Neural cell (in vitro differentiated cells): ENCODE measurements at regions not wholly inside any gene's neighbourhood (a gene's known extent, or its start where the extent isn't known, plus 50 kb on each side); places are given as distances from the start of the nearest gene placed in this dataset.

ENCODE experiments used
- H2AFZ ChIP-seq: fragments of 200-600, 300-800 bp; sonication (generic), shearing (Covaris generic); 2 replicates; pipeline ENCODE4 v1.6.0; 2014; ENCODE audit warnings: low read depth, mild to moderate bottlenecking, antibody characterized with exemption, low read length, moderate library complexity
- H3F3A ChIP-seq: fragments of 200-600 bp; shearing (Covaris generic); 2 replicates; pipeline ENCODE4 v1.6.1; 2016; ENCODE audit warnings: mild to moderate bottlenecking, moderate library complexity, mixed read lengths, antibody characterized with exemption, low read length; ENCODE audit not compliant: insufficient read depth, poor library complexity, severe bottlenecking
- H3K27ac ChIP-seq: fragments of 200-600, 300-800 bp; sonication (generic), shearing (Covaris generic); 2 replicates; pipeline ENCODE4 v1.5.1; 2014; ENCODE audit warnings: mild to moderate bottlenecking, low read length, moderate library complexity
- H3K27me3 ChIP-seq: fragments of 300-800, 200-600 bp; sonication (generic), shearing (Covaris generic); 2 replicates; pipeline ENCODE4 v1.6.0; 2014; ENCODE audit warnings: mild to moderate bottlenecking, low read depth, low read length, moderate library complexity; ENCODE audit not compliant: insufficient read depth
- H3K36me3 ChIP-seq: fragments of 300-800, 200-600 bp; sonication (generic), shearing (Covaris generic); 2 replicates; pipeline ENCODE4 v1.5.1; 2014; ENCODE audit warnings: mild to moderate bottlenecking, antibody characterized with exemption, low read length, moderate library complexity; ENCODE audit not compliant: insufficient read depth
- H3K4me2 ChIP-seq: fragments of 300-800, 200-600 bp; sonication (generic), shearing (Covaris generic); 2 replicates; pipeline ENCODE4 v1.6.0; 2014; ENCODE audit warnings: mild to moderate bottlenecking, low read length
- H3K4me3 ChIP-seq: fragments of 300-800, 200-600 bp; sonication (generic), shearing (Covaris generic); 2 replicates; pipeline ENCODE4 v1.5.1; 2014; ENCODE audit warnings: mild to moderate bottlenecking, low read length, moderate library complexity
- H3K79me2 ChIP-seq: fragments of 200-600 bp; shearing (Covaris generic); replicated peaks from 2 replicates; pipeline ENCODE4 v1.6.0; 2014; ENCODE audit warnings: mild to moderate bottlenecking, low read length, moderate library complexity; ENCODE audit not compliant: insufficient read depth
- H3K9ac ChIP-seq: fragments of 300-800, 200-600 bp; sonication (generic), shearing (Covaris generic); 2 replicates; pipeline ENCODE4 v1.6.1; 2016; ENCODE audit warnings: mild to moderate bottlenecking, low read length, mixed read lengths
- H3K9me2 ChIP-seq: fragments of 200-600 bp; shearing (Covaris generic); 2 replicates; pipeline ENCODE4 v1.6.1; 2016; ENCODE audit warnings: mild to moderate bottlenecking, low read length, mixed read lengths; ENCODE audit not compliant: insufficient read depth
- H3K9me3 ChIP-seq: fragments of 200-600, 300-800 bp; sonication (generic), shearing (Covaris generic); 2 replicates; pipeline ENCODE4 v1.6.1; 2016; ENCODE audit warnings: mild to moderate bottlenecking, mixed run types, low read length, moderate library complexity, mixed read lengths
- H4K20me1 ChIP-seq: fragments of 200-600 bp; shearing (Covaris generic); 2 replicates; pipeline ENCODE4 v1.6.1; 2016; ENCODE audit warnings: mild to moderate bottlenecking, mixed run types; ENCODE audit not compliant: insufficient read depth
- CTCF ChIP-seq: fragments of 450-650 bp; IDR thresholded peaks from 2 replicates; pipeline ENCODE4 v1.5.1; 2014; ENCODE audit warnings: antibody characterized with exemption, mild to moderate bottlenecking, moderate library complexity; ENCODE audit not compliant: poor library complexity, severe bottlenecking
- EP300 ChIP-seq: fragments of 450-650 bp; conservative IDR thresholded peaks from 2 replicates; pipeline ENCODE4 v1.6.1; 2014; ENCODE audit warnings: antibody characterized with exemption, mild to moderate bottlenecking, moderate library complexity; ENCODE audit not compliant: poor library complexity, severe bottlenecking
- EZH2 ChIP-seq: fragments of 200-600, 300-800 bp; shearing (Covaris generic), sonication (generic); IDR thresholded peaks from 2 replicates; pipeline ENCODE4 v1.6.1; 2014; ENCODE audit warnings: antibody characterized with exemption, low read length, borderline replicate concordance, mild to moderate bottlenecking; ENCODE audit not compliant: insufficient read depth, poor library complexity, severe bottlenecking
- MXI1 ChIP-seq: fragments of 450-650 bp; conservative IDR thresholded peaks from 2 replicates; pipeline ENCODE4 v1.6.1; 2014; ENCODE audit warnings: antibody characterized with exemption, mild to moderate bottlenecking; ENCODE audit not compliant: poor library complexity, severe bottlenecking
- POLR2AphosphoS5 ChIP-seq: IDR thresholded peaks from 2 replicates; pipeline ENCODE4 v1.6.1; 2012
- RAD21 ChIP-seq: fragments of 450-650 bp; conservative IDR thresholded peaks from 2 replicates; pipeline ENCODE4 v1.6.1; 2014; ENCODE audit warnings: antibody characterized with exemption, mild to moderate bottlenecking, moderate library complexity
- REST ChIP-seq: IDR thresholded peaks from 2 replicates; pipeline ENCODE4 v1.6.1; 2012; ENCODE audit warnings: borderline replicate concordance
- SMC3 ChIP-seq: fragments of 450-650 bp; conservative IDR thresholded peaks from 2 replicates; pipeline ENCODE4 v1.6.1; 2014; ENCODE audit warnings: antibody characterized with exemption, mild to moderate bottlenecking, moderate library complexity; ENCODE audit not compliant: poor library complexity
- TAF1 ChIP-seq: IDR thresholded peaks from 2 replicates; pipeline ENCODE4 v1.6.1; 2012; ENCODE audit warnings: low read depth

- H2AFZ ChIP-seq: no peak overlapping the region
- no peaks in the 10 kb centered on the region for H3K79me2 ChIP-seq
- no peaks in the 10 kb centered on the region for H3F3A ChIP-seq
- no peak overlapping the region for H3K4me3 ChIP-seq
- H4K20me1 ChIP-seq: no peaks in the 10 kb centered on the region
- TF ChIP-seq RAD21 (no peak), SMC3 (no peak)
- H3K9ac ChIP-seq: no peak overlapping the region
- no peak overlapping the region for H3K27ac ChIP-seq
- no peaks in the 10 kb centered on the region for H3K36me3 ChIP-seq
- H3K9me3 ChIP-seq: no peaks in the 10 kb centered on the region
- no peaks in the 10 kb centered on the region for H3K9me2 ChIP-seq
- H3K4me2 ChIP-seq: no peak overlapping the region
- no peaks in the 10 kb centered on the region for H3K27me3 ChIP-seq
Observed at GRCh38 chr6:147136057-147136456, 68.2 kb upstream of the STXBP5 start.

- Histone ChIP-seq H3K4me3 (no peak overlapping the region), H4K20me1 (no peaks in the 10 kb centered on the region), H3K27ac (no peak overlapping the region), H3K79me2 (no peaks in the 10 kb centered on the region), H3F3A (no peaks in the 10 kb centered on the region), H3K27me3 (no peaks in the 10 kb centered on the region), H3K36me3 (no peaks in the 10 kb centered on the region), H3K4me2 (no peak overlapping the region), H3K9ac (no peak overlapping the region), H3K9me3 (no peaks in the 10 kb centered on the region), H3K9me2 (no peaks in the 10 kb centered on the region), H2AFZ (no peak overlapping the region)
- TF ChIP-seq TAF1: no peak
- no peak for TF ChIP-seq CTCF
- TF ChIP-seq RAD21: no peak
- no peak for TF ChIP-seq EZH2
Observed at GRCh38 chr6:147137986-147138385, 66.2 kb upstream of the STXBP5 start.

- H4K20me1 ChIP-seq: no peaks in the 10 kb centered on the region
- TF ChIP-seq EP300 (no peak), EZH2 (no peak), TAF1 (no peak), MXI1 (no peak), REST (no peak), RAD21 (no peak), POLR2AphosphoS5 (no peak), SMC3 (no peak), CTCF (no peak)
- H3K4me2 ChIP-seq: no peak overlapping the region
- H3K79me2 ChIP-seq: no peaks in the 10 kb centered on the region
- no peak overlapping the region for H2AFZ ChIP-seq
- H3K4me3 ChIP-seq: no peak overlapping the region
- H3K9me3 ChIP-seq: no peaks in the 10 kb centered on the region
- no peak overlapping the region for H3K9ac ChIP-seq
- H3K9me2 ChIP-seq: no peaks in the 10 kb centered on the region
- H3K36me3 ChIP-seq: no peaks in the 10 kb centered on the region
- H3F3A ChIP-seq: no peaks in the 10 kb centered on the region
- H3K27ac ChIP-seq: no peak overlapping the region
- H3K27me3 ChIP-seq: no peaks in the 10 kb centered on the region
Observed at GRCh38 chr6:147138835-147139234, 65.4 kb upstream of the STXBP5 start.
